ENCODE measurements at regions not wholly inside any gene's neighbourhood (a gene's known extent, or its start where the extent isn't known, plus 50 kb on each side); places are given as distances from the start of the nearest gene placed in this dataset.
"Not testable (repeated sequence)": the region's sequence is repeated elsewhere in the genome, so short reads cannot be mapped to it uniquely, and the experiment has no call there.

GRCh38 chr10:125605167-125605566 lies 77.8 kb downstream of the TEX36 start:
- CTCF ChIA-PET = no interaction called here
- no peaks in the 10 kb centered on the region for H3K27me3 Mint-ChIP-seq
- no peak for DNase-seq
- peaks cover 6% of the 10 kb centered on the region for H3K9me3 Mint-ChIP-seq
- no peaks in the 10 kb centered on the region for H3K36me3 Mint-ChIP-seq
- no peak overlapping the region for H3K4me3 Mint-ChIP-seq
- no peaks in the 10 kb centered on the region for H3K4me1 Mint-ChIP-seq
- no peak overlapping the region for H3K27ac Mint-ChIP-seq

DNA sequence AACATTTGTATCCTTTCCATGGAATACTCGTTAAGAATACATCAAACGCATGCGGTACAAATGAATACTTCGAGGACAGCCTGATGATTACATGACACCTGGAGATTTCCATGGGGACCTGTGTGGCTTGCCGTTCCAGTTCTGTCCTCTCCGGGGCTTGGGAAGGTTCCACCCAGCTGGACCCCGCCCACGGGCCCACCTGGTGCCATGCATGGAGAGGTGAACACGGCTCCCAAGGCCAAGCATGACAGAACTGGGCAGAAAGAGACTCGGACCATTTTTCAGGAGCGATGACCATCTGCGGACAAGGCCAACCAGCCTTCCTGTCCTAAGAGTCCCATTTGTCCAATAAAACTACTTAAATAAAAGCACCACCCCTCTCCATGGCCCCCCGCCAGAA lies 80.1 kb downstream of the TEX36 start:
- Mint-ChIP-seq H3K9me3 (peaks cover 7% of the 10 kb centered on the region), H3K27me3 (no peaks in the 10 kb centered on the region), H3K4me3 (no peak overlapping the region), H3K27ac (no peak overlapping the region), H3K36me3 (no peaks in the 10 kb centered on the region), H3K4me1 (peaks cover 6% of the 10 kb centered on the region)
- CTCF ChIA-PET = no interaction called here
- DNase-seq = no peak

GRCh38 chr10:125599194-125599593 lies 83.8 kb downstream of the TEX36 start:
- no peak overlapping the region for H3K27ac Mint-ChIP-seq
- H3K27me3 Mint-ChIP-seq = no peaks in the 10 kb centered on the region
- CTCF ChIA-PET = no interaction called here

DNA sequence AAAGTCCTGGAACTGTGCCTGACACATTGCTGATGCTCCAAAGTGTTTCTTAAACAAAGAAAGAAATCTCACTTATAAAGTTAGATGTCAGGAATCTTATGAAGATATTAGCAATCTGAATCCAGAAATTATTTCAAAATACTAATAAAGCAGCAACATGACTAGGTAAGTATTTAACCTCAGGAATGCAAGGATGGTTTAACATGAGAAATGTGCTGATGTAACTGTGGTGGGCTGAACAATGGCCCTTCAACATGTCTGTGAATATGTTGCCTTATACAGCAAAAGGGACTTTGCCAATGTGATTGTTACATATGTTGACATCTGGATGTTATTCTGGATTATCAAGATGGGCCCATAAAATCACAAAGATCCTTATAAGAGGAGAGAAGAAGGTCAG lies 87.1 kb downstream of the TEX36 start:
- H3K36me3 Mint-ChIP-seq = no peaks in the 10 kb centered on the region
- H3K27ac Mint-ChIP-seq = no peak overlapping the region
- H3K9me3 Mint-ChIP-seq = peaks cover 16% of the 10 kb centered on the region
- no peak overlapping the region for H3K4me3 Mint-ChIP-seq
- no peak for DNase-seq
- H3K4me1 Mint-ChIP-seq = peaks cover 6% of the 10 kb centered on the region
- H3K27me3 Mint-ChIP-seq = no peaks in the 10 kb centered on the region
- CTCF ChIA-PET = no interaction called here

More at GRCh38 chr10:125599194-125599593, 83.8 kb downstream of the TEX36 start:
- peaks cover 16% of the 10 kb centered on the region for H3K9me3 Mint-ChIP-seq
- DNase-seq = no peak
- H3K4me1 Mint-ChIP-seq = peaks cover 6% of the 10 kb centered on the region
- H3K36me3 Mint-ChIP-seq = no peaks in the 10 kb centered on the region
- H3K4me3 Mint-ChIP-seq = no peak overlapping the region

DNA sequence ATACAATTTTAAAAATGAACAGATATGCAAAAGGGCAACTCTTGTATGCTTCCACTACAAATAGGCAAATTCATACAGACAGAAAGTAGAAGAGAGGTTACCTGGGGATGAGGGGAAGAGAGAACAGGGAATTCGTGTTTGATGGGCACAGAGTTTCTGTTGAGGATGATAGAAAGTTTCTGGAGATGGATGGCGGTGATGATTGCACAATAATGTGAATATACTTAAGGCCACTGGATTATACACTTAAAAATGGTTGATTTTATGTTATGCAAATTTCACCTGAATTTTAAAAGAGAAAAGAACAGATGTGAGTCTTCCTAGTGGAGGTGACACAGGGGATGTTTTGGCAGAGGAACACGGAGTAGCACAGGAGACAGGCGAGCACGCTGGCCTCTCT lies 89.3 kb downstream of the TEX36 start:
- CTCF ChIA-PET = no interaction called here
- H3K27me3 Mint-ChIP-seq = no peaks in the 10 kb centered on the region
- peaks cover 9% of the 10 kb centered on the region for H3K9me3 Mint-ChIP-seq
- DNase-seq = no peak
- H3K27ac Mint-ChIP-seq = no peak overlapping the region
- H3K4me1 Mint-ChIP-seq = no peaks in the 10 kb centered on the region
- no peak overlapping the region for H3K4me3 Mint-ChIP-seq
- H3K36me3 Mint-ChIP-seq = no peaks in the 10 kb centered on the region

DNA sequence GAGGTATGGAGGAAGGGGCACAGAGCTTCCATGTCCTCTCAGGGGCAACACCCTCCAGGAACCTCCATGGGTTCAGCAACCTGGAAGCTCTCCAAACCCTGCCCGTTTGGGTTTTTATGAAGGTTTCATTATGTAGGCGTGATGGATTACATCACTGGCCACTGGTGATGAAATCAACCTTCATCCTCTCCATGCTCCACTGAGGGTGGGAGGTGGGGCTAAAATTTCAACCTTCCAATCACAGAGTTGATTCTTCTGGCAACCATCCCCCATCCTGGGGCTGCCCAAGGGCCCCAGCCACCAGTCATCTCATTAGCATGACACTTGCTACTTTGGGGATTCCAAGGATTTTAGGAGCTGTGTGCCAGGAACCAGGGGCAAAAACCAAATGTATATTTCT lies 90.1 kb downstream of the TEX36 start:
- no peak overlapping the region for H3K27ac Mint-ChIP-seq
- no peak for DNase-seq
- H3K27me3 Mint-ChIP-seq = no peaks in the 10 kb centered on the region
- no peaks in the 10 kb centered on the region for H3K36me3 Mint-ChIP-seq
- no peak overlapping the region for H3K4me3 Mint-ChIP-seq
- no peaks in the 10 kb centered on the region for H3K4me1 Mint-ChIP-seq
- CTCF ChIA-PET = no interaction called here
- H3K9me3 Mint-ChIP-seq = peaks cover 9% of the 10 kb centered on the region

GRCh38 chr10:125591886-125592285 lies 91.1 kb downstream of the TEX36 start:
- CTCF ChIA-PET = no interaction called here
- H3K9me3 Mint-ChIP-seq = peaks cover 9% of the 10 kb centered on the region
- no peaks in the 10 kb centered on the region for H3K27me3 Mint-ChIP-seq
- H3K4me1 Mint-ChIP-seq = no peaks in the 10 kb centered on the region
- no peak overlapping the region for H3K27ac Mint-ChIP-seq
- no peaks in the 10 kb centered on the region for H3K36me3 Mint-ChIP-seq
- H3K4me3 Mint-ChIP-seq = no peak overlapping the region
- DNase-seq = no peak

DNA sequence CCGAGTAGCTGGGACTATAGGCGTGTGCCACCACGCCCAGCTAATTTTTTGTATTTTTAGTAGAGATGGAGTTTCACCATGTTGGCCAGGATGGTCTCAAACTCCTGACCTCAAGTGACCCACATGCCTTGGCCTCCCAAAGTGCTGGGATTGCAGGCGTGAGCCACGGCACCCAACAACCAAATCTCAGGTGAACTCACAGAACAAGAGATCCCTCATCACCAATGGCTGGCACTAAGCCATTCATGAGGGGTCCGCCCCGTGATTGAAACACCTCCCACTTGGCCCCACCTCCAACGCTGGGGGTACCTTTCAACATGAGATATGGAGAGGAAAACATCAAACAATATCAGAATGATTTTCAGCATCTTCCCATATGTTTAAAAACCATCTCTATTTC lies 94.2 kb downstream of the TEX36 start:
- H3K9me3 Mint-ChIP-seq, H3K4me1 Mint-ChIP-seq, DNase-seq, CTCF ChIA-PET, H3K27me3 Mint-ChIP-seq, H3K4me3 Mint-ChIP-seq, H3K36me3 Mint-ChIP-seq, H3K27ac Mint-ChIP-seq: not testable (repeated sequence)

DNA sequence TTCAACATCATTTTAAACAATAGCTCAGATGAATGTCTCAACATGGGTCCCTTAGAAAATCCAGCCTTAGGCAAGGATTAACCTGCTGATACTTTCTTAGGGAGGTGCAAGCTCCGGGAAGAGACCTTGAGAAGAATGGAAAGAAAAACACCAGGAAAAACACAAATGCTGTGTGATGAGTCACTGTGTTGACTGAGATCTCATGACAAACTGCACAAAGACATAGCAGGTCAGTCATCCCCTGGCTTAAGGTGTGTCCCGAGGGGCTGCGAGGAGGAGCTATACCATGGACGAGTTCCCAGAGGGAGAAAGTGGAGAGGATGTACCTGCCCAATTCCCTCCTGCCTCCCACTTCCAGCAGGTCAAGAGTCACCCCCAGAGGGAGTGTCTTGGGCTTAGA lies 98.0 kb downstream of the TEX36 start:
- Mint-ChIP-seq H3K27me3 (peaks cover 3% of the 10 kb centered on the region), H3K27ac (no peak overlapping the region), H3K4me3 (no peak overlapping the region), H3K9me3 (peaks cover 1% of the 10 kb centered on the region), H3K36me3 (no peaks in the 10 kb centered on the region), H3K4me1 (no peaks in the 10 kb centered on the region)
- CTCF ChIA-PET = no interaction called here
- DNase-seq = no peak

- H3K36me3 Mint-ChIP-seq = no peaks in the 10 kb centered on the region
- H3K27ac Mint-ChIP-seq = no peak overlapping the region
- no peak for DNase-seq
- no peaks in the 10 kb centered on the region for H3K4me1 Mint-ChIP-seq
- H3K4me3 Mint-ChIP-seq = no peak overlapping the region
- no peaks in the 10 kb centered on the region for H3K27me3 Mint-ChIP-seq
- peaks cover 8% of the 10 kb centered on the region for H3K9me3 Mint-ChIP-seq
- CTCF ChIA-PET = no interaction called here
Measured at GRCh38 chr10:125578658-125579315, 104.2 kb downstream of the TEX36 start.

GRCh38 chr10:125575843-125576242 lies 107.1 kb downstream of the TEX36 start:
- H3K27me3 Mint-ChIP-seq = no peaks in the 10 kb centered on the region
- CTCF ChIA-PET = no interaction called here
- H3K36me3 Mint-ChIP-seq = no peaks in the 10 kb centered on the region
- no peak overlapping the region for H3K4me3 Mint-ChIP-seq
- no peaks in the 10 kb centered on the region for H3K4me1 Mint-ChIP-seq
- no peak overlapping the region for H3K27ac Mint-ChIP-seq
- peaks cover 7% of the 10 kb centered on the region for H3K9me3 Mint-ChIP-seq
- DNase-seq = no peak

DNA sequence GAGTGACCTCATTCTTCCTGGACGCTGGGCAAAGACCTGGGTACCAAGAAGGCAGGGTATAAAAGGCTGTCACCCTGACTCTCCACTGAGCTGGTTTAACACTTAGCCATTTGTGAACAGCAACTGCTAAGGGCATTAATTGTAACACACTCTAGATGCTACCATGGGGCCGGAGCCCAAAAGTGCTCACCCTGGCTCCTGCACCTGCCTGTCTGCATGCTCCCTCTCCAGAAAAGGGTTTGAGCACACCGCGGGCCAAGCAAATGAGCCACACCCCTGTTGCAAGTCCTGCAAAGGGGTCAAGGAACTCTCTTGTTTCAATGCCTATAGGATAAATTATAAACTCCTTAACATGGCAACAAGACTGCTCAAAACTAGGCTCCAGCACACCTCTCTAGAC lies 114.8 kb downstream of the TEX36 start:
- H3K27me3 Mint-ChIP-seq = no peaks in the 10 kb centered on the region
- H3K27ac Mint-ChIP-seq = no peak overlapping the region
- peaks cover 3% of the 10 kb centered on the region for H3K9me3 Mint-ChIP-seq
- no peak for DNase-seq
- no peaks in the 10 kb centered on the region for H3K4me1 Mint-ChIP-seq
- CTCF ChIA-PET = no interaction called here
- no peaks in the 10 kb centered on the region for H3K36me3 Mint-ChIP-seq
- no peak overlapping the region for H3K4me3 Mint-ChIP-seq

DNA sequence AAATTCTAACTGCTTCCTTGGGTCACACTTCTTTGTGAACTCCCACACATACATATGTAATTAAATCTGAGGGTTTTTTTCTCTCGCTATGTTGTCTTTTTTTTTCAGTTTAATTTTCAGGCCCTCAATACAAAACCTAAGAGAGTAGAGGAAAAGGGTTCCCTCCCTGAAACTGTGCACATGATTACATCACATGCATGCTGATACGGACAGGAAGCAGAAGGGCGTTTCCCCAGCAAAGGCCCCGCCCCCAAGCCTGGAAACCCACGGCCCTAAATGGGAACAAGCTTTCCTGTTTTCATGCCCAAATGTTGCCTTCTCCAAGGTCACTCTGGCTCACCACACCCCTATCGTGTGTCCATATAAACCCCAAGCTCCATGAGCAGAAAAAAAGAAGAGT lies 115.4 kb downstream of the TEX36 start:
- H3K36me3 Mint-ChIP-seq = no peaks in the 10 kb centered on the region
- no peak for DNase-seq
- CTCF ChIA-PET = no interaction called here

GRCh38 chr10:125565046-125565445 lies 117.9 kb downstream of the TEX36 start:
- Mint-ChIP-seq H3K36me3 (no peaks in the 10 kb centered on the region), H3K4me1 (no peaks in the 10 kb centered on the region), H3K27ac (no peak overlapping the region), H3K4me3 (no peak overlapping the region), H3K9me3 (peaks cover 3% of the 10 kb centered on the region), H3K27me3 (no peaks in the 10 kb centered on the region)
- CTCF ChIA-PET = no interaction called here
- DNase-seq = no peak

More for the DNA sequence above, 115.4 kb downstream of the TEX36 start:
- Mint-ChIP-seq H3K27ac (no peak overlapping the region), H3K4me1 (no peaks in the 10 kb centered on the region), H3K4me3 (no peak overlapping the region), H3K9me3 (peaks cover 3% of the 10 kb centered on the region), H3K27me3 (no peaks in the 10 kb centered on the region)

DNA sequence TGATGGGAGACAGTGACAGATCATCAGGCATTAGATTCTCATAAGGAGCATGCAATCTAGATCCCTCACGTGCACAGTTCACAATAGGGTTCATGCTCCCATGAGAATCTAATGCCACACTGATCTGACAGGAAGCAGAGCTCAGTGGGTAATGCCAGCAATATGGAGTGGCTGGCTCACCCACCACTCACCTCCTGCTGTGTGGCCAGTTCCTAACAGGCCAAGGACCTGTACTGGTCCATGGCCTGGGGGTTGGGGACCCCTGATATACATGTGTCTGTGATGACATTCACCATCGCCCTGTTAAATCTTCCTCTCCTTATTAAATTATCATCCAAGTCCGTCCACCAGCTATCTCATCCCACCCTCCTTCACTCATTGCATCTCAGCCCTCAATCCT lies 118.4 kb downstream of the TEX36 start:
- CTCF ChIA-PET = no interaction called here
- DNase-seq = no peak
- H3K27me3 Mint-ChIP-seq = no peaks in the 10 kb centered on the region
- no peaks in the 10 kb centered on the region for H3K36me3 Mint-ChIP-seq
- peaks cover 3% of the 10 kb centered on the region for H3K9me3 Mint-ChIP-seq
- no peaks in the 10 kb centered on the region for H3K4me1 Mint-ChIP-seq
- no peak overlapping the region for H3K4me3 Mint-ChIP-seq
- no peak overlapping the region for H3K27ac Mint-ChIP-seq

GRCh38 chr10:125562737-125563136 lies 120.2 kb downstream of the TEX36 start:
- H3K4me3 Mint-ChIP-seq = no peak overlapping the region
- H3K27ac Mint-ChIP-seq = no peak overlapping the region
- CTCF ChIA-PET = no interaction called here
- H3K4me1 Mint-ChIP-seq = no peaks in the 10 kb centered on the region
- no peak for DNase-seq
- no peaks in the 10 kb centered on the region for H3K36me3 Mint-ChIP-seq
- no peaks in the 10 kb centered on the region for H3K27me3 Mint-ChIP-seq
- H3K9me3 Mint-ChIP-seq = peaks cover 3% of the 10 kb centered on the region

Data from activated naive CD4-positive, alpha-beta T cell treated with anti-CD3 and anti-CD28 coated beads, Interleukin-2, amount 10 ng/mL, durations not matched to agents 7 days and 5 days (primary cell).